Activated CD4-positive, alpha-beta T cell treated with anti-CD3 and anti-CD28 coated beads, Interleukin-2, amount 50 U/mL, for 16 hours (primary cell): ENCODE measurements at regions not wholly inside any gene's neighbourhood (a gene's known extent, or its start where the extent isn't known, plus 50 kb on each side); places are given as distances from the start of the nearest gene placed in this dataset.
"Not testable (repeated sequence)": the region's sequence is repeated elsewhere in the genome, so short reads cannot be mapped to it uniquely, and the experiment has no call there.

Experiments
- DNase-seq: peaks from one replicate; pipeline ENCODE4 v3.0.0-alpha.2; 2020

DNA sequence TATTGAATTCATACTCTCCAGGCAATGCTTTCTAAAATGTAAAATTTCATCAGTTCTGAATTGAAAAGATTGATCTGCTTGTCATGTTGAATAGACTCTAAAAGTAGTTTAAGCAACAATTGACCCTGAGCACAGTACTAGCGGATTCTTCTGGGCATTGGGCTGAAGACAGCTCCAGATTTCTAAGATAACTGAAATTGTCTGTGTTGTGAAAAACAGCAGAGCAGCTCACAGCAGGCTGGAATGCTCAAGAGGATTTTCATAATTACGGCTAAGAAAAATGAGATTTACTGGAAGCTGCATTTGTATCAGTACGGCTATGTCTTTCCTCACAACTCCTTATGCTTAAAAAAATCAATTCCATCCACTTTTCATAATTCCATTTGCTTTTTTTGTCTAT, 373.7 kb downstream of the HACE1 start:
- no peak for DNase-seq

GRCh38 chr6:104484626-104485025, 375.1 kb downstream of the HACE1 start:
- DNase-seq = no peak

- DNase-seq = no peak
Measured at GRCh38 chr6:104484191-104484590, 375.5 kb downstream of the HACE1 start.

- DNase-seq = no peak
Measured at GRCh38 chr6:104483225-104483834, 376.4 kb downstream of the HACE1 start.

DNA sequence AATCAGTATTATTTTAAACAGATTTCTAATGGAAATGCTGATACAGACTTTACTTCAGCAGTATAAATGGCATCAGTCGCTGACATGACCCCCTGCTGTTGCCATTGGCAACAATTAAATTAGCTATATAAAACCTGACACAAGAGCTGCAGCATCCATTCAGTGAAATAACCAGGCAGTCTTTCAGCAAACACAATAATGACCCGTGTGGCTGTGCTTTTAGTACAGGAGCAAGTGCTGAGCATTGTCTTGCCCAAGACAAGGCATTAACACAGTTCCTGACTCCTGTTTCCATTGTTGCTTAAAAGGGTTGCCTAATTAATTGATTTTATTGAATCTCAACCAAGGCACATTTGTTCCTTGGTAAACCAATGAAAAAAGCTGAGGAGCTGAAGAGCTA, 382.1 kb downstream of the HACE1 start:
- no peak for DNase-seq

DNA sequence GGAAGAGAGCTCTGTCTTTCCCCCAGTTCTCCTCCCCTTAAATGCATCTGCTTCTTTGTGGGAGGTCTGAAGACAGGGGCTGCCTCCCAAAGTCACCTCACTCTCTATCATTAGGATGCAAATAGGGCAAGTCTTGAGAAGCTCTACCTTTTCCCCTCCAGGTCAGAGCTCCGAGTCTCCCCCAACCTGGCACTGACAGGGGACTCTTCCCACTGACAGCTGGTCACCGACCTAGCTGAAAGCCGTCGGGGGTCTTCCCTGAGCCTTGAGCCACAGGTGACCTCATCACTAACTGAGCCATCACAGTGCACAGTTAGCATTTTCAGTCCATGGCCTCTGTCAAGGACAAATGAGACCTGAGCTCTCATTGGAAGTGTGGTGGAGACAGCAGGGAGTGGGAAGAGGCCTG, 386.7 kb downstream of the HACE1 start:
- DNase-seq = no peak

DNA sequence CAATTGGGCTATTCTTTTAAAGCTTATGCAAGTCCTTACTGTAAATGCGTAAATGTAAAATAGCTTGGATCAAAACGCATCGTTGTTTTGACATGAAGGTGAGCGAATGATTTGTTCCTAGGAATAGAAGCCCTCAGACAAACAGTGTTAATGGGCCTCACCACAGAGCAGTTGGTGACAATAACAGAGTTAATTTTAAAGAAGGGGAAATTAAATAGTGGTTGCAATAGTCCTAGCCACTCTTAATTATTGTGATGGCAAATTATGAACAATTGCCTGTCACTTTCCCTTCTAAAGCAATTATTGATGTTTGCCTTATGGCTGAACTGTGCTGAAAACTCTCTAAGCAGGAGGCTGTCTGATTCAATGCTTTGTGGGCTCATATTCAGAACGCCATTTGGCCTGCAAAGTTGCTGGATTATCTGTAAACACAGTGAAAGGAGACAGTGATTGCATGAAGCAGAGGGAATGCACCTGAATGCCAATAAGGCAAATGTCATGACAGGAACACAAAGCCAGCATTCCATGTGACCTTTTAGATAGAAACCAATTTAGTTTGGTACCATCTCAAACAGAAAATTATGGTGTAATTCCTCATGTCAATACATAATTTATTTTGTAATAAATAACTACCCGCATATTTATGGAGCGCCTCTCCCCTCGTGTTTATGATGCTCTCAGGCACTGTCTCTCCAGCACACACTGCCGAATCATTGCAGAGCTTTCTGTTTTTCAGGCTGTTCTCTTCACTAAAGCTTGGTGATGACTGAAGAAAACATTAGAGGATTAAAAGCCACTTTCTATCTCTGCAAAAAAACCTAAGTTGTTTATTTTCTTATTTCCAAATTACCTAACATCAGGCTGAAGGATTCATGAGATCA, 387.5 kb downstream of the HACE1 start:
- no peak for DNase-seq

DNA sequence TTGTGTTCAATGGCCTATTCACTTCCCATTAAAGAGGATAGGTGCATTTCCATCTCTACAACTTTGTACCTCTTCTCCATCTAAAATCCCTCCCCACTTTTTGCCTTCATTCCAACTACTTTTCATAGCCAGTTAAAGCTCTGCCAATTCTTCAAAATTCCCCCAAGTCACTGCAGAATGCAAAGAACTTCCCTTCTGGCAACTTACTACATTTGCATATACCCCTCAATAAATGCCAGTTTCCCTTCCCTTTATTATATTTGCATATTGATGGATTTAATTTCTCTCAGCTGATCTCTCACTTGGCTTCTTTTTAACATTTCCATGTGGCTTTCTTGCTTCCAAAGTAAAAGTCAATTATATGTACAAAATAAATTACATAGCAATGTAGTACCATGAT, 393.4 kb downstream of the HACE1 start:
- DNase-seq = no peak

DNA sequence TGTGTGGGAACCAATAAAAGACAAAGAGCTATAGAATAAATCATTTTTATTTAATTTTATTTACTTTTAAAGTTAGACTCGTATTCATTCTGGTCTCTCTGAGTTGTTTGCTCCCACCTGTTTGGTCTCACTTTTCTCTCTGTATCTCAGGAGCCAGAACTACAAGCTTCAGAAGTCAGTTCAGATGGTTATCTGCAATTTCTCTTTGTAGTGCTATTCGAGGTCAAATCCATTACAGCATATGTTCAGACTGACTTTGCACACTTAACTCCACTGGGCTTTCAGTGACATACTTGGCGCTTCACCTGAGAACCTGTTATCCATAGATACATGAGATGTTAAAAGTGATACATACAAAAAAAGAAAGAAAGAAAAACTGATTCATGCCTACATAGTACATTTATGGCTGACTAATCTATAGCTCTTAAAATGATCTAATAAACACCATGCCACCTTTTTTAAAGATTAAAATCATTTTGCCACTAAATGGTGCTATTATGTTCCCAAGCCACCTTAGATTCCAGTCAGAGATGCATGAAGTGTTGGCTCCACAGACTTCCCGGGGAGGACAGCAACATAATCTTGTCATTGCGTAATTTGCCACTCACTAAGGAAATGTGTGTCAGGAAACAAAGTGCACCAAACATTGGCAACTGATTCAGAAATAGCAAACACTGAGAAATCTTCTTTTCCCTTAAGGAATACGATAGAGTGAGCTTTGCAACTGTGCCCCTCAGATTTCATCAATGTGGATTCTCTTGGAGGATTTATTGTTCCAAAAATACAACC, 396.7 kb downstream of the HACE1 start:
- DNase-seq = no peak

GRCh38 chr6:104460738-104461483, 398.8 kb downstream of the HACE1 start:
- DNase-seq = no peak

GRCh38 chr6:104459543-104459942, 400.2 kb downstream of the HACE1 start:
- no peak for DNase-seq

DNA sequence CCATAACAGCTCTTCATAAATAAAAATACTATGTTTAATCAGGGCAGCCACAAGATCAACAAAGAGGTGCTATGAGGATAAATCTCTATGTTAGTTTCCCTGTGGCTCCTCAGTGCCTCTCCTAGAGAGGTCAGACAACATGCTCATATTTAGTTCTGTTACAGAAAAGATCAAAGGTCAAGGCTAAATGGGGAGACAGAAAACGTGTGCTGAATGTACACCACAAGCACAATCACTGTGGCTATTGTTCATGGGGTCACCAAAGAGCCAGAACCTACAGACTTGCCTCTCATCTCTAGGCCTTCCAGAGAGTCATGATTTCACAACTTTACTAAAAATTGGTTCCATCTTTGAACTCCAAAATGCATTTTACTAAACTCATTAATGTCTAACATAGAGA, 409.8 kb downstream of the HACE1 start:
- no peak for DNase-seq

- DNase-seq = not testable (repeated sequence)
Measured at GRCh38 chr6:104446101-104447080, 413.3 kb downstream of the HACE1 start.

DNA sequence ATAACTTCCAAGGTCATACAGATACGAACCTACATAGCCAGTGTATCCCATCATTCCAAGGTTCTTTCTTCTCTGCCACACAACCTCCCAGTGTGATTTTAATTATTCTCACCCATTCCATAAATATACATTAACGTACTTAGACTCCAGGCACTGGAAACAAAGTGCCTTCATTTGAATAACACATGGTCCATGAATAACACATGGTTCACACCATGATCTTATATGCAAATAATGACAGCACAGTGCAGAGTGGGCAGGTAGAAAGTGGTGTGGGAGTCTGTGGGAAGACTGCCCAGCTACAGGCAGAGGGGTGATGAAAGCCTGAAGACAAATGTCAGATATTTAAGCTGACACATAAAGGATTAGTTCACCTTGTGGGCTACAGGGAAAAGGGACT, 425.2 kb downstream of the HACE1 start:
- DNase-seq = no peak

DNA sequence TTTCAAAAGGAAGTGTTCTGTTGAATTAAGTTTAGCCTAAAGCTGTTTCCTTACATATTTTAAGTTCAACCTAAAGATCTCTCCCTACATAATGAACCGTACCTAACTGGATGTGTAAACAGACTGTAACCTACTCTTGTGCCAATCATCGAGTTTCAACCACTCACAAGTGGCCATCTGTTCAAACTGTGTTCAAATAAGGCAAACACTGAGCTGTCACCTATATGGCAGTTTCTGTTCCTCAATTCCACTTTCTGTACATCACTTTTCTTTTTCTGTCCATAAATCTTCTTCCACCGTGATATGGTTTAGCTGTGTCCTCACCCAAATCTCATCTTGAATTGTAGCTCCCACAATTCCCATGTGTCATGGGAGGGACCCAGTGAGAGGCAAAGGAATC, 428.6 kb downstream of the HACE1 start:
- no peak for DNase-seq

DNA sequence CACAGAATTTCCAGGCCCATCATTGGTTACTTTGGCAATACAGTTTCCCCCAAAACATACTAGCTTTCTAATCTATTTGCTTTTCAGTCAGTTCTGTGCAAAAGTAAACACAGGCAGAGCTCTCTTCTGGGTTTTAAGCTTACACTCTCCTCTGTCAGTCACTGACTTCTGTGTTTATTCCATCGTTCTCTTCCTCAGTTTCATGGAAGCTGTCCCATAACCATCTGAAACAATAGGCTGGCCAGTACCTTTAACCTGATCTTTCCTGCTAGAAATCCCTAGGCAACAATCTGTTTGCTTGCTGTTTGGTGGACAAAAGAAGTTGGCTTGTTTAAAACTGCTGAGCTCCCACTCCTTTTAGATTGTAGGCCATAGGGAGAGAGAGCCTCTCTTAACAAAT, 431.5 kb downstream of the HACE1 start:
- DNase-seq = no peak

DNA sequence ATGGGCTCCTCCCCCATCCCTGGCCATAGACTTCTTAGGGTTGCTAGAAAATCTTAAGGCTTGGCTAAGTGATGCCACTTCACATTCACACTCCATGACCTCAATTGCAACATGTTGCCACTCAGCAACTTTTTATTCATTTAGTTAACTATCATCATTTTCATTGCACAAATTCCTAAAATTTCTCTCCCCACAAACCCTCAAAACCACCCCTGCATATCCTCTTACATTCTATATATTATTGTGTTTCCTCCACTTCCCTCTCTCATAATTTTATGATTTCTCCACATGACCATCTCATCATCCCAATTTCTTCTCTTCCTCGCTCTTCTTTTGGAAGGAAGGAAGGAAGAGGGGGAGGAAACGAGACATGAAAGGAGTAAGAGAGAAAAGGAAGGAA, 436.0 kb downstream of the HACE1 start:
- DNase-seq = no peak

DNA sequence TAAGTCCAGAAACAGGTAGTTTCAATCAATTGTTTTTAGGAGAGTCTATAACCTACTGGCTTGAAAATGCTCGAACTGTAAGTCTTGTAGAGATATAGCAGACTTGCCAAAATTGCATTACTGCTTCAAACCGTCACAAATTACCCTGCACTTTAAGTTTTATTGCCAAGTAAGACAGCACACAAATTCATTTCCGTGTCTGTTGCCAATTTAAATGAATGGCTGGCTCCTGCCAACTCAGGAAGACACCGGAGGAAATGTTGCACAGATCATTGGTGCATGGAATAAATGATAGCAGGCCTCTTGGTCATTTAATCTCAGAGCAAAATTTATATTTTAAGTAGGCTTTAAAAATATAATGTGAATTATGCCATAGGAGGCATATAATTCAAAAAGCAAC, 438.1 kb downstream of the HACE1 start:
- no peak for DNase-seq

DNA sequence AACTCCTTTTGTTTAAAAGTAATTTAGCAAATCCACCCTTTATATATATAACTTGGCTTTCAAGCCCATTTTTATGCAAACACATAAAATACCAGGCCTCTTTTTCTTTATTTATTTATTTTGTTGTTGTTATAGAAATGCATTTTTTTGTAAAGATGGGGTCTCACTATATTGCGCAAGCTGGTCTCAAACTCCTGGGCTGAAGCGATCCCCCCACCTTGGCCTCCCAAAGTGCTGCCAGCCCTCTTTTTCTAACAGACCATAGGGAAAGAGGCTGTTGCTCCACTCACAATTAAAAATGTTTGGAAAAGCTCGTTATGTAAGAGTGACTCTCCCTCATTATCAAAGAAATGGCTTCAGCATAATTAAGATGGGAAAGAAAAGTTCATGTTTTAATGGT, 440.9 kb downstream of the HACE1 start:
- no peak for DNase-seq

DNA sequence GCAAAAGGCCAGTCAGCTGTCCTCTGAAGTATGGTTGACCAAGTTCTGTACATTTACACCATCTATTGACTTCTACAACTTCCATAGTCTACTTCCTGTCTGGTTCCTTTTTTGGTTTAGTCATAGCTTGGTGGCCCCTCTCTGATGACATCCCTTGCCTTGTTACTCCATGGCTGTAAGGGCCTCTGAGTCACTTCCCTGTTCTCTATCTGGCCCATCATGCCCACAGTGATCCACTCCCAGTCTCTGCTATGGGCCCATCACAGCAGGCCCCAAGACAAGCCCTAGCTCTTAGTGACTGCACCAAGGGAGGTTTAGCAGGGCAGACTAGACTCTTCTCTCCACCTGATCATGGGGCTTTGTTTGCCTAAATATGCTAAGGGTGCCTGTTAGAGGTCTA, 441.6 kb downstream of the HACE1 start:
- DNase-seq = peak; percentile 5

DNA sequence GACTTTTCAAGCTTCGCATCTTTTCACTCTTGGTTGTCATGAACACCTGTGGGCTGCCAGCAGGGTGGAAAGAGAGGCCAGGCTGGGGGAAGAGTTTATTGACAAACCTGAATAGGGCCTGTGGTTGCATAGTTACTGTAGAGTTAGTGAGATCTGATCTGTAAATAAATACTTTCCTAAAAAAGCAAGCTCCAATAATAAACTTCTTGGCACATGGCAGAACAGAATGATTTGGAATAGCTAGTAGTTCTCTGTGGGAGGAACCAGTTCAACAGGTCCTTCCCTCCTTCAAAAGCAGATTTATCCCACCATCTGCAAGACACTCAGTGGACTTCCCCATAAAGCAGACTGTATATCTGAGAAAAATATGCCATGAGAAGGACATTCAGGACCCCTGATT, 445.0 kb downstream of the HACE1 start:
- no peak for DNase-seq

DNA sequence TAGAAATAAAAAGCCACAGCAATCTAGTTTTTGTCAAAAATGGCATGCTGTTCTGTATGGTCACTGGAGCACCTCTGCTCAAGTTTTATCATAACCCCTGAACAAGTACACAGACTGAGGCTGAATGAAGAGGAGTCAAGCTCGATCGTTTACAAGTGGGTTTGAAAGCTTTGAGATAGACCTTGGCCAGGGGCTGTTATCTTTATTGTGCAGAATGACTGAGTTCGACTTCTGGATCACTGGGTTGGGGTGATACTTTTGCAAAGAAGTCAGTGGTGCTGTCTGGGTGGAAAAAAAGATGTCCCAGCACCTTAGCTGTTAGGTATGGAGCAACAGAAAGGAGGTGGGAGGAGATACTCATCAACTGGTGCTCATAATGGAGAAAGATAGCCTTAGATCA, 446.0 kb downstream of the HACE1 start:
- DNase-seq = no peak
